Glutamatergic neuron (in vitro differentiated cells): ENCODE measurements at regions not wholly inside any gene's neighbourhood (a gene's known extent, or its start where the extent isn't known, plus 50 kb on each side); places are given as distances from the start of the nearest gene placed in this dataset.

Experiments
- DNase-seq: peaks from one replicate; pipeline ENCODE4 v3.0.0; 2022
- H3K27ac Mint-ChIP-seq: one replicate; pipeline ENCODE4 v1.8.0; 2020; ENCODE audit warnings: mild to moderate bottlenecking, mixed read lengths, inconsistent platforms; ENCODE audit not compliant: unreplicated experiment
- H3K27me3 Mint-ChIP-seq: one replicate; pipeline ENCODE4 v1.8.0; 2020; ENCODE audit warnings: mild to moderate bottlenecking, moderate library complexity, mixed read lengths, inconsistent platforms; ENCODE audit not compliant: unreplicated experiment
- H3K36me3 Mint-ChIP-seq: one replicate; pipeline ENCODE4 v1.8.0; 2020; ENCODE audit warnings: mild to moderate bottlenecking, mixed read lengths, inconsistent platforms; ENCODE audit not compliant: unreplicated experiment
- H3K4me1 Mint-ChIP-seq: one replicate; pipeline ENCODE4 v1.8.0; 2020; ENCODE audit warnings: mild to moderate bottlenecking, low read depth, mixed read lengths, inconsistent platforms; ENCODE audit not compliant: unreplicated experiment
- H3K4me3 Mint-ChIP-seq: one replicate; pipeline ENCODE4 v1.8.0; 2020; ENCODE audit warnings: mild to moderate bottlenecking, mixed read lengths, inconsistent platforms; ENCODE audit not compliant: unreplicated experiment
- H3K9me3 Mint-ChIP-seq: one replicate; pipeline ENCODE4 v1.8.0; 2020; ENCODE audit warnings: mild to moderate bottlenecking, moderate library complexity, mixed read lengths, inconsistent platforms; ENCODE audit not compliant: unreplicated experiment
- CTCF ChIP-seq: fragments of 200-600 bp; sonication (generic); IDR thresholded peaks from one replicate; pipeline ENCODE4 v1.5.0; 2021; ENCODE audit not compliant: partially characterized antibody, unreplicated experiment

- no peak for DNase-seq
- Mint-ChIP-seq H3K36me3 (no peaks in the 10 kb centered on the region), H3K27me3 (peaks cover 5% of the 10 kb centered on the region), H3K4me3 (no peak overlapping the region), H3K4me1 (peaks cover 45% of the 10 kb centered on the region), H3K27ac (no peak overlapping the region), H3K9me3 (peaks cover 6% of the 10 kb centered on the region)
- no peak for TF ChIP-seq CTCF
Measured at GRCh38 chr15:47397655-47398054, 319.6 kb upstream of the SEMA6D start.

- TF ChIP-seq CTCF = no peak
- H3K36me3 Mint-ChIP-seq = no peaks in the 10 kb centered on the region
Measured at GRCh38 chr15:47398132-47398531, 319.2 kb upstream of the SEMA6D start.

GRCh38 chr15:47398594-47398993, 318.7 kb upstream of the SEMA6D start:
- Mint-ChIP-seq H3K4me3 (peak overlapping the region; percentile 45), H3K4me1 (peaks cover 48% of the 10 kb centered on the region), H3K9me3 (peaks cover 3% of the 10 kb centered on the region), H3K27me3 (peaks cover 9% of the 10 kb centered on the region), H3K36me3 (no peaks in the 10 kb centered on the region), H3K27ac (peak overlapping the region; percentile 74)
- DNase-seq = no peak
- TF ChIP-seq CTCF = no peak

More at GRCh38 chr15:47398132-47398531, 319.2 kb upstream of the SEMA6D start:
- Mint-ChIP-seq H3K4me1 (peaks cover 45% of the 10 kb centered on the region), H3K27me3 (peaks cover 8% of the 10 kb centered on the region), H3K4me3 (peak overlapping the region; percentile 45), H3K27ac (peak overlapping the region; percentile 74), H3K9me3 (peaks cover 4% of the 10 kb centered on the region)
- DNase-seq = no peak

GRCh38 chr15:47399100-47399499, 318.2 kb upstream of the SEMA6D start:
- Mint-ChIP-seq H3K9me3 (peaks cover 3% of the 10 kb centered on the region), H3K27me3 (peaks cover 9% of the 10 kb centered on the region), H3K27ac (peak overlapping the region; percentile 71), H3K4me1 (peaks cover 44% of the 10 kb centered on the region), H3K4me3 (no peak overlapping the region), H3K36me3 (no peaks in the 10 kb centered on the region)
- no peak for DNase-seq
- no peak for TF ChIP-seq CTCF

- peaks cover 47% of the 10 kb centered on the region for H3K4me1 Mint-ChIP-seq
- DNase-seq = no peak
- H3K4me3 Mint-ChIP-seq = no peak overlapping the region
- H3K9me3 Mint-ChIP-seq = peaks cover 6% of the 10 kb centered on the region
- peaks cover 14% of the 10 kb centered on the region for H3K27me3 Mint-ChIP-seq
- H3K36me3 Mint-ChIP-seq = no peaks in the 10 kb centered on the region
- no peak overlapping the region for H3K27ac Mint-ChIP-seq
- no peak for TF ChIP-seq CTCF
Measured at GRCh38 chr15:47400603-47401002, 316.7 kb upstream of the SEMA6D start.
